ENCODE measurements at regions not wholly inside any gene's neighbourhood (a gene's known extent, or its start where the extent isn't known, plus 50 kb on each side); places are given as distances from the start of the nearest gene placed in this dataset.

GRCh38 chr5:10849278-10849677 is 88.2 kb upstream of the DAP start:
- DNase-seq (ENCODE audit: low read depth): no peak

GRCh38 chr5:10844016-10844415 is 83.0 kb upstream of the DAP start:
- DNase-seq (ENCODE audit: low read depth): no peak

GRCh38 chr5:10842823-10843222 is 81.8 kb upstream of the DAP start:
- no peak for DNase-seq (ENCODE audit: low read depth)

- DNase-seq (ENCODE audit: low read depth): no peak
Observed at GRCh38 chr5:10839916-10840599, 79.0 kb upstream of the DAP start.

- DNase-seq (ENCODE audit: low read depth): no peak
Observed at GRCh38 chr5:10839118-10839517, 78.1 kb upstream of the DAP start.

- DNase-seq (ENCODE audit: low read depth): no peak
Observed at GRCh38 chr5:10838038-10838437, 77.0 kb upstream of the DAP start.

DNA sequence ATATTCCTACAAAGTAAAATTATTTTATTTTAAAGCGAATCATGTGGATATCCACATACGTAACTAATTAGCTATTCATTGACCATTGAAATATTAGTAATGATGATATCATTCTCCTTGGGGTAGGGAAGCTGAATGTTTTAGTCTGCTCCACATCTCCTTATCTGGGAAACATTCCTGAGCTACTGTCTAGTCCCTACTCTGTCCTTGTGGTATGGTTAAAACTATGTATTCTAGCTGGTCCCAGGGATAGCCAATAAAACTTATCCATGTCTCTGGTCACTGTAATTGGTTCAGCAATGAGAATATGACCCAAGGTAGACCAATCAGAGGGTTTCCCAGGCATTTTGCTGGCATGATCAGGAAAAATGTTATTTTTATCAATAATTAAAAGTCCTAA is 76.0 kb upstream of the DAP start:
- DNase-seq (ENCODE audit: low read depth): no peak

DNA sequence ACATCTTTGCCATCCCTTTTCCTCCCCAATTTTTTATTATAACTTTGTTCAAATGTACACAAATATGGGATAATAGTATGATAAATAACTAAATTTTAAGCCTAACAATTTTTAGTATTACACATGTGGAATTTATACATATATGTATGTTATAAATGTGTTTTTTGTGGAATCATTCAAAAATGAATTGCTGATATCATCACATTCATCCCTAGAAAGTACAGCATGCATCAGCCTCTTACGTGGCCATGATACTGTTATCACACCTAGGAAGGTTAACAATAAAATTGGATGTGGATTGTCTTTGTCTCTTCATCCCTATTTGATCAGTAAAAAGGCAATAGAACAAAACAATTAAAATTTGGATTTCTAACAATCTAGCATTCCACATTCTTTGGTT is 73.7 kb upstream of the DAP start:
- DNase-seq (ENCODE audit: low read depth): no peak

- DNase-seq (ENCODE audit: low read depth): no peak
Observed at GRCh38 chr5:10832987-10833386, 72.0 kb upstream of the DAP start.

DNA sequence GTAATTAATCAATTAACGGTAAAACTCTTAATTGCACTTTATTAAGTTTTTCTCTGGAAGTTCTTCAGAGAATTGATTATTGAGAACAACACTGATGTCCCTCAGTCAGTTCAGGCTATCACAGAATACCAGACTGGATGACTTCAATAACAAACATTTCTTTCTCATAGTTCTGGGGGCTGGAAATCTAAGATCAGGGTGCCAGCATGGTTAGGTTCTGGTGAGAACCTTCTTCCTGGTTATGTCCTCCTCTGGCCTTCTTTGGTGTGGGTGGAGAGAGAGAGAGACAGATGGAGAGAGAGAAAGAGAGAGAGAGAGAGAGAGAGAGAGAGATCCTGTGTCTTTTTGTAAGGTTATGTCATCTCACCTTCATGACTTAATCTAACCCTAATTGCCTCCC is 71.4 kb upstream of the DAP start:
- DNase-seq (ENCODE audit: low read depth): no peak

DNA sequence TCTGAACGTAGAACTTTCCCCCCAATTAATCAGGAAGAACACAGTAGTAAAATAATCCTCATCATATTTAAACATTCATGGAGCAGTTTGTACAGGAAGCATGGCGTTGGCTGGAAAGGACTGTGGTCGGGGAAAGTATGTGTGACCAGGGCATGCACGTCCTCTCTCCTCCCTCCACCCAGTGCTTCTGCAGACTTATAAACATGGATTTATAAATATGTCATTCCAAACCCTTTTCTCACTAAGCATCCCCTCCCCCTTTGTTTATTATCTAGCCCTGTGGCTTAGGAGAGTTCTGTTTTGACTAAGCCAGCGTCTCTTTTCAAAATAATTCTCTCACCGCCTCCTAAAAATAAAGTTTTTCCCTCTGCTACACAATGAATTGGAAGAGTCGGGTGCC is 70.4 kb upstream of the DAP start:
- no peak for DNase-seq (ENCODE audit: low read depth)

DNA sequence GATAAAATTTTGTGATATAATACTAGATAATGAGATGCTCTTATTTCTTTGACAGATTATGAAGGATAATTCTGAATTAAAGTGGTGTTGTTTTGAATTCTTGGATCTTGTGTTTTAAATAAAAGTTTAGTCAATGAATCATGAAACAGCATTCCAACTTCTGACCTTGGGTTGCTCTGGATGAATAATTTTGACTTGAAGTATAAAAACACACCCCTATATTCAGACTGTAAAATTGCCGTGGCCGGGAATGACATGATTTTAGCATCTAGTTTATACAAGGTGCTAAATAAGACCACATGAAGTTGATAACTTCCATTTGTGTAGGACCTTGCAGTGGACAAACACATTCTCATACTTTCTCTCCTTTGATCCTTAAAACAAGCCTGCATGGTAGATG is 67.2 kb upstream of the DAP start:
- DNase-seq (ENCODE audit: low read depth): no peak

DNA sequence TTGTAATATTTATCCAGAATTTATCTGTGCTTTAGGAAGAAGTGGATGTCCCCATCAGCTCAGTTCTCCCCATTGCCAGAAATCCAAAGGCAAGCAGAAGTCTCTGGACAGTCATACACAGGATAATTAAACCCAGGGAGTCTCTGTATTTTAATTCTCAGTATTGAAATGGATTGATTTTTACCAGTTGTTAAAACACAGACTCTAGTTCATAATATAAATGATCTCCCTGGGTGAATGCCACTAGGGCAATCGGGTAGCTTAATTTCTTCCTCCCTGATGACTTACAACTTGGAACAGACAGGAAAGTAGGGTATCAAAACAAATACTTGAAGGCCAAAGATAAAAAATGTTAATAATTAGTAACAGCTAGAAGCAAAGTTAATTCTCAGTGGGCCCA is 66.5 kb upstream of the DAP start:
- no peak for DNase-seq (ENCODE audit: low read depth)

DNA sequence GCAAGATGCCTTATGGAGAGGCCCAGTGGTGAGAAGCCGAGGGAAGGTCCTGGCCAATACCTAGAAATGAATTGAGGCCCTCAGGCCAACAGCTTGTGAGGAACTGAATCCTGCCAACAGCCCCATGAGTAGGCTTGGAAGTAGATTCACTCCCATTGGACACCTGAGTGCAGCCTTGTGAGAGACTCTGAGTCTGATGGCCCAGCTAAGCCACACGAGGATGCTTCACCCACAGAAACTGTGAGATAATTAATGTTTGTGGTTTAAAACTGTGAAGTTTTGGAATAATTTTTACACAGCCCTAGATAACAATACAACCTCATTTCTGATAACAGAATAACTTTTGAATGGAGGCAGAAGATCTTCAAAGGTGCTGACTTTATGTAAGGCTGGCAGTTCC is 65.9 kb upstream of the DAP start:
- DNase-seq (ENCODE audit: low read depth): no peak

GRCh38 chr5:10825897-10826644 is 65.0 kb upstream of the DAP start:
- no peak for DNase-seq (ENCODE audit: low read depth)

- no peak for DNase-seq (ENCODE audit: low read depth)
Observed at GRCh38 chr5:10812218-10812617, 51.2 kb upstream of the DAP start.
